SK-N-SH treated with all-trans-retinoic acid at 6 μM for 48 hours (cell line): ENCODE measurements at regions not wholly inside any gene's neighbourhood (a gene's known extent, or its start where the extent isn't known, plus 50 kb on each side); places are given as distances from the start of the nearest gene placed in this dataset.

Experiments used
- ARNTL ChIP-seq: fragments of 450-650 bp; formaldehyde crosslinking; IDR thresholded peaks from 2 replicates; pipeline ENCODE4 v1.5.0; 2020; ENCODE audit warnings: low read depth, mild to moderate bottlenecking, moderate library complexity, borderline replicate concordance
- BACH2 ChIP-seq: fragments of 250-450 bp; sonication (Bioruptor Pico); IDR thresholded peaks from 2 replicates; pipeline ENCODE4 v1.9.0; 2021; ENCODE audit warnings: mild to moderate bottlenecking, borderline replicate concordance
- CSRNP3 ChIP-seq: fragments of 250-450 bp; sonication (Bioruptor Pico); IDR thresholded peaks from 2 replicates; pipeline ENCODE4 v1.5.1; 2021; ENCODE audit warnings: mild to moderate bottlenecking, moderate library complexity
- GLIS3 ChIP-seq: fragments of 250-450 bp; sonication (Bioruptor Pico); IDR thresholded peaks from 2 replicates; pipeline ENCODE4 v1.5.0; 2020; ENCODE audit warnings: mild to moderate bottlenecking, moderate library complexity
- PATZ1 ChIP-seq: fragments of 250-450 bp; sonication (Bioruptor Pico); IDR thresholded peaks from 2 replicates; pipeline ENCODE4 v1.8.0; 2020; ENCODE audit warnings: mild to moderate bottlenecking, moderate library complexity, borderline replicate concordance
- POU6F1 ChIP-seq: fragments of 250-450 bp; sonication (Bioruptor Pico); IDR thresholded peaks from 2 replicates; pipeline ENCODE4 v1.8.0; 2021; ENCODE audit warnings: low read depth, mild to moderate bottlenecking, moderate library complexity, borderline replicate concordance
- SNAI2 ChIP-seq: fragments of 250-450 bp; sonication (Bioruptor Pico); IDR thresholded peaks from 2 replicates; pipeline ENCODE4 v1.5.0; 2020; ENCODE audit warnings: mild to moderate bottlenecking, moderate library complexity
- TCF4 ChIP-seq: fragments of 250-450 bp; sonication (Bioruptor Pico); IDR thresholded peaks from 2 replicates; pipeline ENCODE4 v1.8.0; 2021; ENCODE audit warnings: mild to moderate bottlenecking, moderate library complexity, borderline replicate concordance
- TOX ChIP-seq: fragments of 250-450 bp; sonication (Bioruptor Pico); IDR thresholded peaks from 2 replicates; pipeline ENCODE4 v1.8.0; 2021; ENCODE audit warnings: mild to moderate bottlenecking, moderate library complexity, borderline replicate concordance
- ZC3H10 ChIP-seq: fragments of 250-450 bp; sonication (Bioruptor Pico); IDR thresholded peaks from 2 replicates; pipeline ENCODE4 v1.5.1; 2021; ENCODE audit warnings: mild to moderate bottlenecking, moderate library complexity
- ZFP3 ChIP-seq: fragments of 250-450 bp; sonication (Bioruptor Pico); IDR thresholded peaks from 2 replicates; pipeline ENCODE4 v1.5.0; 2020; ENCODE audit warnings: mild to moderate bottlenecking, moderate library complexity
- ZFP30 ChIP-seq: fragments of 450-650 bp; formaldehyde crosslinking; IDR thresholded peaks from 2 replicates; pipeline ENCODE4 v1.5.0; 2022; ENCODE audit warnings: mild to moderate bottlenecking, moderate library complexity

GRCh38 chr10:118216020-118216419 is 126.1 kb downstream of the FAM204A start:
- TF ChIP-seq GLIS3 = no peak
- TF ChIP-seq TOX = no peak
- TF ChIP-seq POU6F1 = no peak
- TF ChIP-seq BACH2 = no peak
- TF ChIP-seq ARNTL (CRISPR knock-in tag) = no peak
- no peak for TF ChIP-seq ZFP30 (CRISPR knock-in tag)
- no peak for TF ChIP-seq PATZ1 (CRISPR knock-in tag)
- no peak for TF ChIP-seq TCF4 (CRISPR knock-in tag)
- no peak for TF ChIP-seq ZFP3 (CRISPR knock-in tag)
- TF ChIP-seq SNAI2 (CRISPR knock-in tag) = no peak
- TF ChIP-seq ZC3H10 (CRISPR knock-in tag) = no peak
- TF ChIP-seq CSRNP3 (CRISPR knock-in tag) = no peak
